MCF 10A (cell line): ENCODE measurements at regions not wholly inside any gene's neighbourhood (a gene's known extent, or its start where the extent isn't known, plus 50 kb on each side); places are given as distances from the start of the nearest gene placed in this dataset.

ENCODE experiments used
- BruUV-seq: library from RNA; stranded (reverse); fragments of 400-500 nt; replicated peaks from 2 replicates; lab custom pipeline; 2021; lab: Mats Ljungman, UMichigan
- CTCF ChIA-PET: fragments of 300-600 bp; sonication (Branson Sonifier 250); formaldehyde crosslinking; extraction: SDS; loops from one replicate; lab custom pipeline; 2021; ENCODE audit warnings: antibody characterized with exemption, inconsistent platforms; lab: Yijun Ruan, JAX
- POLR2A ChIA-PET: fragments of 300-600, 350-650 bp; sonication (Branson Sonifier 250); formaldehyde crosslinking; extraction: SDS; loops from one replicate; lab custom pipeline; 2020; ENCODE audit warnings: antibody characterized with exemption, inconsistent platforms; lab: Yijun Ruan, JAX
- DNase-seq: peaks from one replicate; pipeline ENCODE4 v3.0.0-alpha.2; 2018; ENCODE audit not compliant: unreplicated experiment
- H3K27ac Mint-ChIP-seq: one replicate; pipeline ENCODE4 v1.8.0; 2022; ENCODE audit warnings: mild to moderate bottlenecking, low read depth, mixed read lengths; ENCODE audit not compliant: unreplicated experiment
- H3K27me3 Mint-ChIP-seq: one replicate; pipeline ENCODE4 v1.8.0; 2022; ENCODE audit warnings: mixed read lengths; ENCODE audit not compliant: insufficient read depth, unreplicated experiment
- H3K36me3 Mint-ChIP-seq: one replicate; pipeline ENCODE4 v1.8.0; 2022; ENCODE audit warnings: mild to moderate bottlenecking, moderate library complexity, mixed read lengths; ENCODE audit not compliant: insufficient read depth, unreplicated experiment
- H3K4me1 Mint-ChIP-seq: one replicate; pipeline ENCODE4 v1.8.0; 2022; ENCODE audit warnings: mixed read lengths; ENCODE audit not compliant: insufficient read depth, unreplicated experiment
- H3K4me3 Mint-ChIP-seq: one replicate; pipeline ENCODE4 v1.8.0; 2022; ENCODE audit warnings: mild to moderate bottlenecking, moderate library complexity, mixed read lengths; ENCODE audit not compliant: unreplicated experiment
- H3K9me3 Mint-ChIP-seq: one replicate; pipeline ENCODE4 v1.8.0; 2022; ENCODE audit warnings: mixed read lengths; ENCODE audit not compliant: unreplicated experiment
- CTCF ChIP-seq: fragments of 200-600 bp; IDR thresholded peaks from one replicate; pipeline ENCODE4 v1.8.0; 2022; ENCODE audit warnings: antibody characterized with exemption, mild to moderate bottlenecking; ENCODE audit not compliant: unreplicated experiment
- intact Hi-C: fragments of 100-400 bp; cut with micrococcal nuclease; formaldehyde crosslinking; loops from 2 replicates; pipeline ENCODE4 v1.14.1; 2022

- BruUV-seq, result no TSS peak
- Mint-ChIP-seq H3K27ac (no peak overlapping the region), H3K9me3 (no peaks in the 10 kb centered on the region), H3K4me1 (peaks cover 23% of the 10 kb centered on the region), H3K4me3 (no peak overlapping the region), H3K27me3 (peaks cover 23% of the 10 kb centered on the region), H3K36me3 (no peaks in the 10 kb centered on the region)
- ChIA-PET CTCF (interaction anchor here (0.6 kb wide), 1 partner anchor 35 kb away, joined by 3 read pairs; no protein-coding TSS in a partner anchor), POLR2A (interaction anchor here (0.6 kb wide), 1 partner anchor 1088 kb away, joined by 3 read pairs; no protein-coding TSS in a partner anchor)
- intact Hi-C loops, result loop anchor here (10.0 kb wide), 1 partner anchor 128 kb away; no protein-coding TSS in a partner anchor
- no peak for DNase-seq
- no peak for TF ChIP-seq CTCF
These were observed 642.3 kb downstream of the AJAP1 start for GRCh38 chr1:5296557-5297179.

- no peak for DNase-seq
- Mint-ChIP-seq H3K27ac (no peak overlapping the region), H3K4me3 (no peak overlapping the region), H3K4me1 (peaks cover 23% of the 10 kb centered on the region), H3K36me3 (no peaks in the 10 kb centered on the region), H3K9me3 (no peaks in the 10 kb centered on the region), H3K27me3 (peaks cover 23% of the 10 kb centered on the region)
- ChIA-PET CTCF (interaction anchor here (0.6 kb wide), 1 partner anchor 35 kb away, joined by 3 read pairs; no protein-coding TSS in a partner anchor), POLR2A (no interaction called here)
- no peak for TF ChIP-seq CTCF
- BruUV-seq, result no TSS peak
- intact Hi-C loops, result loop anchor here (10.0 kb wide), 1 partner anchor 129 kb away; no protein-coding TSS in a partner anchor
These were observed 641.7 kb downstream of the AJAP1 start for GRCh38 chr1:5296095-5296494.

- H3K4me1 Mint-ChIP-seq, result peaks cover 12% of the 10 kb centered on the region
- BruUV-seq, result no TSS peak
- H3K9me3 Mint-ChIP-seq, result no peaks in the 10 kb centered on the region
- H3K27me3 Mint-ChIP-seq, result no peaks in the 10 kb centered on the region
- no peak overlapping the region for H3K4me3 Mint-ChIP-seq
- ChIA-PET POLR2A (no interaction called here), CTCF (interaction anchor here (0.6 kb wide), 1 partner anchor 222 kb away, joined by 3 read pairs; no protein-coding TSS in a partner anchor)
- no peak for DNase-seq
- H3K27ac Mint-ChIP-seq, result no peak overlapping the region
- TF ChIP-seq CTCF, result no peak
- H3K36me3 Mint-ChIP-seq, result no peaks in the 10 kb centered on the region
- intact Hi-C loops, result loop anchor here (10.0 kb wide), 1 partner anchor 133 kb away; no protein-coding TSS in a partner anchor
These were observed 637.5 kb downstream of the AJAP1 start for GRCh38 chr1:5291889-5292288.

- no peaks in the 10 kb centered on the region for H3K4me1 Mint-ChIP-seq
- BruUV-seq, result no TSS peak
- CTCF ChIA-PET, result interaction anchor here (0.6 kb wide), 1 partner anchor 139 kb away, joined by 3 read pairs; no protein-coding TSS in a partner anchor
- no peaks in the 10 kb centered on the region for H3K36me3 Mint-ChIP-seq
- no peak overlapping the region for H3K27ac Mint-ChIP-seq
- intact Hi-C loops, result loop anchor here (5.0 kb wide), 1 partner anchor 335 kb away; no protein-coding TSS in a partner anchor
- H3K4me3 Mint-ChIP-seq, result no peak overlapping the region
- peaks cover 33% of the 10 kb centered on the region for H3K27me3 Mint-ChIP-seq
- POLR2A ChIA-PET, result no interaction called here
- H3K9me3 Mint-ChIP-seq, result peaks cover 13% of the 10 kb centered on the region
- no peak for DNase-seq
- TF ChIP-seq CTCF, result no peak
These were observed 633.1 kb downstream of the AJAP1 start for GRCh38 chr1:5287178-5288150.
